ENCODE measurements at regions not wholly inside any gene's neighbourhood (a gene's known extent, or its start where the extent isn't known, plus 50 kb on each side); places are given as distances from the start of the nearest gene placed in this dataset.

- DNase-seq (ENCODE audit: low read depth), result no peak
Measured at GRCh38 chr6:118761645-118762044, 110.3 kb upstream of the CEP85L start.

GRCh38 chr6:118758946-118759345 is 107.6 kb upstream of the CEP85L start:
- no peak for DNase-seq (ENCODE audit: low read depth)

- no peak for DNase-seq (ENCODE audit: low read depth)
Measured at GRCh38 chr6:118755941-118756646, 104.7 kb upstream of the CEP85L start.

GRCh38 chr6:118752803-118753202 is 101.4 kb upstream of the CEP85L start:
- DNase-seq (ENCODE audit: low read depth), result no peak

- no peak for DNase-seq (ENCODE audit: low read depth)
Measured at GRCh38 chr6:118751072-118751471, 99.7 kb upstream of the CEP85L start.

- no peak for DNase-seq (ENCODE audit: low read depth)
Measured at GRCh38 chr6:118750143-118750542, 98.8 kb upstream of the CEP85L start.

- no peak for DNase-seq (ENCODE audit: low read depth)
Measured at GRCh38 chr6:118748311-118749062, 97.1 kb upstream of the CEP85L start.

GRCh38 chr6:118746825-118747174 is 95.4 kb upstream of the CEP85L start:
- no peak for DNase-seq (ENCODE audit: low read depth)

- DNase-seq (ENCODE audit: low read depth), result no peak
Measured at GRCh38 chr6:118746145-118746824, 94.9 kb upstream of the CEP85L start.

GRCh38 chr6:118745156-118745555 is 93.8 kb upstream of the CEP85L start:
- no peak for DNase-seq (ENCODE audit: low read depth)

- DNase-seq (ENCODE audit: low read depth), result no peak
Measured at GRCh38 chr6:118744261-118744941, 93.0 kb upstream of the CEP85L start.

- peak; percentile 87 for DNase-seq (ENCODE audit: low read depth)
Measured at GRCh38 chr6:118743746-118744145, 92.4 kb upstream of the CEP85L start.

GRCh38 chr6:118740372-118740771 is 89.0 kb upstream of the CEP85L start:
- DNase-seq (ENCODE audit: low read depth), result no peak

- DNase-seq (ENCODE audit: low read depth), result no peak
Measured at GRCh38 chr6:118739696-118740353, 88.4 kb upstream of the CEP85L start.

- DNase-seq (ENCODE audit: low read depth), result no peak
Measured at GRCh38 chr6:118736440-118736839, 85.0 kb upstream of the CEP85L start.

- no peak for DNase-seq (ENCODE audit: low read depth)
Measured at GRCh38 chr6:118735320-118735719, 83.9 kb upstream of the CEP85L start.

GRCh38 chr6:118725944-118726343 is 74.6 kb upstream of the CEP85L start:
- no peak for DNase-seq (ENCODE audit: low read depth)

- DNase-seq (ENCODE audit: low read depth), result no peak
Measured at GRCh38 chr6:118724211-118724610, 72.8 kb upstream of the CEP85L start.

GRCh38 chr6:118722829-118723813 is 71.7 kb upstream of the CEP85L start:
- DNase-seq (ENCODE audit: low read depth), result no peak

GRCh38 chr6:118720125-118720473 is 68.7 kb upstream of the CEP85L start:
- no peak for DNase-seq (ENCODE audit: low read depth)

Data from forelimb muscle (tissue), 1 donor.